ENCODE measurements at regions not wholly inside any gene's neighbourhood (a gene's known extent, or its start where the extent isn't known, plus 50 kb on each side); places are given as distances from the start of the nearest gene placed in this dataset.

DNA sequence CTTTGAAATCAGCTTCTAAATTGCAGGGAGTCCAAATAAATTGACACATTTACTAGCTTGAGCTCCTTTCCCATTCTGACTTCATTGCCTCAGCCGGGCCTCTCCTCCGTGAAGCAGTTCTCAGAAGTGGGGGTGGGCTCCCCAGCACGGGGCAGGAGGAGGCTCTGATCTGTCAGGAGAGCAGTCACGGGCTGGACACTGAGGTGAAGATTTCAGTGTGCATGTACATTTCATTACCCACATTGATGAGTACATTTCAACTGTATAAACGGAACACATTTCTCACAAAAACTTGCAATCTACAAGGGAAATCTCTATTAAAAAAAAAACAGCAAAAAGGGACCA is 195.9 kb downstream of the SEMA6A start:
- no peak overlapping the region for H3K9ac ChIP-seq (replicated peaks in 1 of 4; ENCODE audit: extremely low read depth in 1 of 4, low read depth in 3 of 4, low read length in 3 of 4)
- no peaks in the 10 kb centered on the region for H3K9me3 ChIP-seq (ENCODE audit: insufficient read depth in 2 of 2, low read depth in 1 of 2, low read length in 1 of 2)
- H3K14ac ChIP-seq (ENCODE audit: insufficient read length), result no peak overlapping the region
- H2BK12ac ChIP-seq (ENCODE audit: low read depth, low read length), result no peak overlapping the region
- DNase-seq (ENCODE audit: low read depth in 1 of 2, low spot score in 2 of 2), result no peak
- CTCF ChIA-PET (ENCODE audit: partially characterized antibody), result interaction anchor here (1.2 to 1.5 kb wide), 3 partner anchors 8 to 29 kb away, joined by 3 to 4 read pairs (median 3); no protein-coding TSS in a partner anchor
- no peaks in the 10 kb centered on the region for H3K36me3 ChIP-seq (ENCODE audit: control insufficient read depth in 2 of 4, insufficient read depth in 4 of 4, low read length in 3 of 4)
- H3K27me3 ChIP-seq (replicated peaks in 1 of 4; ENCODE audit: control insufficient read depth in 3 of 4, extremely low read depth in 1 of 4, insufficient read depth in 3 of 4, low read length in 3 of 4), result no peaks in the 10 kb centered on the region
- no peak overlapping the region for H2BK20ac ChIP-seq (ENCODE audit: low read length)
- H3K79me1 ChIP-seq (ENCODE audit: low read depth, low read length), result no peaks in the 10 kb centered on the region
- no peak for FAIRE-seq
- no peak overlapping the region for H4K8ac ChIP-seq (ENCODE audit: extremely low read depth, insufficient read depth, low read length)
- no peak overlapping the region for H3K23ac ChIP-seq (ENCODE audit: insufficient read length)
- no peak overlapping the region for H3K4me2 ChIP-seq (ENCODE audit: insufficient read depth in 1 of 2, low read depth in 2 of 2, low read length in 2 of 2)
- no peak overlapping the region for H2AK5ac ChIP-seq (ENCODE audit: low read depth, low read length)
- no peak overlapping the region for H3K27ac ChIP-seq (ENCODE audit: low read depth, low read length)
- H2BK15ac ChIP-seq (ENCODE audit: low read length), result no peak overlapping the region
- no peak overlapping the region for H3K4ac ChIP-seq (replicated peaks; ENCODE audit: insufficient read length, low read depth, low read length)
- no peak overlapping the region for H4K5ac ChIP-seq (ENCODE audit: insufficient read length, low read depth, low read length)
- H3K79me2 ChIP-seq (ENCODE audit: control insufficient read depth in 1 of 2, insufficient read depth in 2 of 2, low read length in 2 of 2), result no peaks in the 10 kb centered on the region
- no peak overlapping the region for H3K56ac ChIP-seq (replicated peaks; ENCODE audit: insufficient read length, low read depth, low read length)
- no peak overlapping the region for H2AFZ ChIP-seq (ENCODE audit: low read length)
- no peaks in the 10 kb centered on the region for H4K20me1 ChIP-seq (replicated peaks in 1 of 2; ENCODE audit: control insufficient read depth in 1 of 2, insufficient read depth in 2 of 2, low read length in 2 of 2)
- H2BK5ac ChIP-seq (ENCODE audit: low read depth, low read length), result no peak overlapping the region
- 88% methylated on average over 5 of the region's 5 CpGs; no CpG with 5 or more reads in 1 of the 2 experiments for WGBS, 2 experiments (ENCODE audit: extremely low coverage in 1 of 2, insufficient coverage in 1 of 2, insufficient read length in 1 of 2, insufficient replicate concordance in 2 of 2, low coverage in 1 of 2, low lambda C conversion rate in 2 of 2, missing lambda C conversion rate in 1 of 2)
- no peaks in the 10 kb centered on the region for H3K23me2 ChIP-seq (ENCODE audit: low read depth, low read length)
- H4K91ac ChIP-seq (replicated peaks; ENCODE audit: insufficient read length, low read length), result no peak overlapping the region
- H3K4me3 ChIP-seq (ENCODE audit: extremely low read depth in 1 of 4, insufficient read depth in 2 of 4, low read depth in 3 of 4, low read length in 4 of 4), result no peak overlapping the region
- POLR2A ChIA-PET (ENCODE audit: partially characterized antibody), result interaction anchor here (1.1 to 1.2 kb wide), 3 partner anchors 9 to 63 kb away, joined by 3 to 4 read pairs (median 3); no protein-coding TSS in a partner anchor
- no peak overlapping the region for H2BK120ac ChIP-seq (replicated peaks; ENCODE audit: low read depth, low read length)
- peaks cover 0 to 9% (median 3%) of the 10 kb centered on the region in 4 experiments; a peak in 4 of 7 replicates for H3K4me1 ChIP-seq (replicated peaks in 1 of 4; ENCODE audit: control insufficient read depth in 3 of 4, insufficient read depth in 4 of 4, low read length in 3 of 4)
- H3K18ac ChIP-seq (ENCODE audit: extremely low read depth, low read length), result no peak overlapping the region
- no peak for TF ChIP-seq POU5F1 (IDR thresholded peaks at IDR 0.05; ENCODE audit: low read depth, low read length)
- no peak for TF ChIP-seq HDAC6 (IDR thresholded peaks at IDR 0.05; ENCODE audit: low read depth, low read length)
- no peak for TF ChIP-seq BACH1 (IDR thresholded peaks at IDR 0.05; ENCODE audit: low read length)
- TF ChIP-seq SP2 (IDR thresholded peaks at IDR 0.05; ENCODE audit: low read length), result no peak

Data from H1 (cell line).